GM19035 (cell line): ENCODE measurements at regions not wholly inside any gene's neighbourhood (a gene's known extent, or its start where the extent isn't known, plus 50 kb on each side); places are given as distances from the start of the nearest gene placed in this dataset.
"Not testable (repeated sequence)": the region's sequence is repeated elsewhere in the genome, so short reads cannot be mapped to it uniquely, and the experiment has no call there.

Source experiments
- ATAC-seq: cut with Tn5 transposase; IDR thresholded peaks from one replicate; pipeline ENCODE4 v1.9.1; 2021; ENCODE audit not compliant: unreplicated experiment

DNA sequence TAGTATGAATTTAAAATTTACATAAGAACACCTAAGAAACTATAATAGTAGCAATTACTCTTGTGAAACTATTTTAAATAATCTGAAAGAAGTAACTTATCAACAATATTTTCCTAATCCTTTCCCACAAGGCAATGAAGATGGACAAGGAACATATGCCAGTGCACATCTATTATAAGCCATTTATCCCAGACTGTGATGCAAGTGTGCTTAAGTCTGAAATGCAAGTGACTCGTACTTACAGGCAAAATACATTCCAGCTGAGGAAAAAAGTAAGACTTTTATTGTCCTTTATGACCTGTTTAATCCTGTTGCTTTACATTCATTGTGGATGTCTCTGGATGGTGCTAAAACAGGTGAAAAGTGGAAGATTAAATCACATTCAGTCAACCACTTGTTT lies 709.4 kb downstream of the ZNF385D start:
- ATAC-seq, result no peak

DNA sequence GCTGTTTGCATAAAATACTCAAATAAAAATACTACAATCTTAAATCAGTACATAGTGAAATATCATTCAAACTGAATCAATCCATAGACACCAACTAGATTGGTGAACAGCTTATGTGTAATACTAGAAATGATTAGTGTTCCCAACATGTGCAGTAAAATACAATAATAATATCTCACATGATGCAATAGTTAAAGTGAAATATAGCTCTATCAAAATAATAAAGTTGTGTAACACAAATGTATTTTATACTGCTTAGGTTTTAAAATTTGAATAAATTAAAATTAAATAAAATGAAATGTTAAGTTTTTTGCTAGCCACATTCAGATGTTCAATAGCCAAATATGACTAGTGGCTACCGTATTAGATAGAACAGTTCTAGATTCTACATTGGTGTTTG lies 714.1 kb downstream of the ZNF385D start:
- no peak for ATAC-seq

DNA sequence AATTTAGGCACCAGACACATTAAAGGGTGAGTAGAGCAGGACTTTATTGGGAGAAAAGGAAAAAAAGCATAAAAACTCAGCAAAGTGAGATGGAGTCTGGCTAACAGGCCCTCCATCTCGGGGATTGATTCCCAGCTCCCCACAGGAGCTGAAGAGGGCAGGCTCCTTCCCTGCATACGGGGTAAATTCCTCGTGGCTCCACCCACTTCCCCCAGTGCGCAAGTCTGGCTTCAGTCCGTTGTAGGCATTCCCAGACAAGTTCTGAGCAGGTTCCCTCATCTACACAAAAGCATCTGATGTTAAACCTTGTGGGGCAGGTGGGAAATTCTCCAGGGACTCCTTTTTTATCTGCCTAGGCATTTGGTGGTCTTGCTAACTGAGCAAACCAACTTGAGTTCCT lies 722.6 kb downstream of the ZNF385D start:
- ATAC-seq, result no peak

DNA sequence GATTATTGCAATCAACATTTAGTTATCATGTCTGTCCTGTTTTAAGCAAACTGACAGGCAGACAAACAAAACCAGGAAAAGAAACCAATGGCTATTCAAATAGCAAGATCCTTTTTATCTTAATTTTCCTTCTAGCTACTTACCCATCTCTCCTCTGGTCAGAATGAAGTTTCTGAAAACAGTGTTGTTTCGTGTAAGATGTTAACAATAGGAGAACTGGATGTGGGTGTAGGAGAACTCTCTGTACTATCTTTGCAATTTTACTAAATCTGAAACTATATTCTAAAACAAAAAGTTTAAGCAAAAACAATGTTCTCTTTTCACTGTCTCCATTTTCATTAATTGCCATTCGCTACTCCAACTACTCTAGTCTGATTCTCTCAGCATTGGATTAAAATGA lies 726.4 kb downstream of the ZNF385D start:
- no peak for ATAC-seq

DNA sequence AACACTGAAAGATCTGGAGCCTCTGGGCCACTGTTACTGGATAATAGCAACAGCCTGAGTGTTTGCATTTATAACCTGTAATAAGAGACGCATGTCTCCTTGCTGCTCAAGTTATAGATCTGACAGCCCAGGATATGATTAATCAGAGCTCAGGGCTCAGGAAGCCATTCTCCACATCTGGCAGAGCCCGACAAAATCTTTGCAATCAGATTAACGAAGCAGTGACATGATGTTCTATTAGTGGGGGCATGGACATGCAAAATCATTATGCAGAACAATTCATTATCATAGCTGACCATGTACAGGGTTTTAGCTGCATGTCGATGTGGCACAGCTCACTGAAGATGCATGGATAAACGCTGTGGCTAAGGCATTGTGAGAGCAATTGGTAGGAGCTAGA lies 730.3 kb downstream of the ZNF385D start:
- ATAC-seq, result no peak

DNA sequence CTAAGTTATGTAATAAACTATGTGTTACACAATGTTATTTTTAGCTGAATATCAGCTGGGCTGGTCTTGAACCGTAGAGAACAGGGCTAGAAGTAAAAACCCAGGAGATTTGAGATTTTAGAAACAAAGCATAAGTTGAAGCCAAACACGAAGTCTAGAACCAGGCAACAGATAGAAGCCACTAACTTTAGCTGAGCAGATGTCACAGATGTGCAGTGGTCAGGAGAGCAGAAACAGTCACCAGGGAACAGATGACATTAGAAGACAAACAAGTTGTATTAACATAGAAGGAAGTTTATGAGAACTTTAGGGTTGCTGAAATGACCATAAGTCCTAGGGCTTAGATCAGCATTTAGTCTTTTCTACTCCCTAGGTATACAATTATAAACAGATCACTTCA lies 731.0 kb downstream of the ZNF385D start:
- ATAC-seq, result no peak

DNA sequence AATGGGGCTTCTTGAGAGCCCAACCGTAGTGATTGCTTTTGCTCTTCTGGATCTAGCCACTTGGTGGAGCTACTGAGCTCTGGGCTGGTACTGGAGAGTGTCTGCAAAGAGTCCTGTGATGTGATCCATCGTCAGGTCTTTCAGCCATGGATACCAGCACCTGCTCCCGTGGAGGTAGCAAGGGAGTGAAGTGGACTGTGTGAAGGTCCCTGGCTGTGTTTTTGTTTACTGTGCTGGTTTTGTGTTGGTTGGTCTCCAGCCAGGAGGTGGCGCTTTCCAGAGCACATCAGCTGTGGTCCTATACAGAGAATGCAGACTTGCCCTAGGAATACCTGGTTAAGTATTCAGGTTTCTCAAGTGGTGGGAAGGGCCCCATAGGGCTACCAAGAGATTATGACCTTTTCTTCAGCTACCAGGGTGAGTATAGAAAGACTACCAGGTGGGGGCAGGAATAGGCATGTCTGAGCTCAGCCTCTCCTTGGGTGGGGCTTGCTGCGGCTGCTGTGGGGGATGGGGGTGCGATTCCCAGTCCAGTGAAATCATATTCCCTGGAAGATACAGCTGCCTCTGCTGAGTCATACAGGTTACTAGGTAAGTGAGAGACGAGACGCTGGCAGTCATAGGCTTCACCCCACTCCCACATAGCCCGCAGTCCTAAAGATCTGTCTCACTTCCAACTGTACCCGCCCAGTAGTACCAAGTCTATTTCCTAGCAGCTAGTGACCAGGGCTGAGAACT lies 733.7 kb downstream of the ZNF385D start:
- no peak for ATAC-seq

DNA sequence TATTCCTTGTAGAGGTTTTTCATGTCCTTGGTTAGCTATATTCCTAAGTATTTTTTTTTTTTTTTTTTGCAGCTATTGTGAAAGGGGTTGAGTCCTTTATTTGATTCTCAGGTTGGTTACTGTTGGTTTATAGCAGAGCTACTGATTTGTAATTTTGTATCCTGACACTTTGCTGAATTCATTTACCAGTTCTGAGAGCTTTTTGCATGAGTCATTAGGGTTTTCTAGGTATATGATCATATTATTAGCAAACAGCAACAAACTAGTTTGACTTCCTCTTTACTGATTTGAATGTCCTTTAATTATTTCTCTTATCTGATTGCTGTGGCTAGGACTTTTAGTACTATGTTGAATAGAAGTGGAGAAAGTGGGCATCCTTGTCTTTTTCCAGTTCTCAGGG lies 737.4 kb downstream of the ZNF385D start:
- ATAC-seq, result no peak

DNA sequence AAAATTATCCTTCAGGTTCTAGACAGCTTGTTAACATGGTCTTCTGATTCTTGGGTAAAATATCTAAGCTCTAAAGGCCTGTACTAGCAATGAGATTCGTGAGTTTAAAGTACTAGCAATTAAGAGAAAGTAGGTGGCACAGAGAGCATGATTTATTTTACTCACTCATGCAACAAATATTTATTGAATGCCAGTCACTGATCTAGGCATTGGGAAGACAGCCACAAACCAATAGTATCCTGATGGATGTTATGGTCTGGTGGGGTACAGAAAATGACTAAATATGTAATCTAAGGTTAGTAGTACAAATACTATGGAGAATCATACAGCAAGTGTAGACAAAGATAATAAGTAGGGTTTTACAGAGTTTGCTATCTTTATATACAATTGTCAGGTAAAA lies 751.3 kb downstream of the ZNF385D start:
- ATAC-seq, result no peak

DNA sequence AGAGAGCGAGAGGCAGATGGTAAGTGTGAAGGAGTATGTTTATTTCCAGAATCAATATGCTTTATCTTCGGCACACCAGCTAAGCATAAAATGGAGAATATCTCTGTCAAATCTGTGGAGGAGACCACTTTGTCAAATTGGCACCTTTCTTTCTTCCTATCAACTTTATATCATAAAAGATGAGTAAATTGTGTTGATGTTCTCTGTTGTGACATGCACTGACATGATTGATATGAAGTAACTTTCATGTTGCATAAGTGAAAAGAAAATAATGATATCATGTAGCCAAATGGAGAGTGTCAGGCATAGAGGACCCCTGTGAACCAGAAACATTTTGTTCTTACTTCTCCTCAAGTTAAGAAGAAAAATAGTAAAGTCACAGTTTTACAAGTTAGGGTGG lies 753.8 kb downstream of the ZNF385D start:
- no peak for ATAC-seq

DNA sequence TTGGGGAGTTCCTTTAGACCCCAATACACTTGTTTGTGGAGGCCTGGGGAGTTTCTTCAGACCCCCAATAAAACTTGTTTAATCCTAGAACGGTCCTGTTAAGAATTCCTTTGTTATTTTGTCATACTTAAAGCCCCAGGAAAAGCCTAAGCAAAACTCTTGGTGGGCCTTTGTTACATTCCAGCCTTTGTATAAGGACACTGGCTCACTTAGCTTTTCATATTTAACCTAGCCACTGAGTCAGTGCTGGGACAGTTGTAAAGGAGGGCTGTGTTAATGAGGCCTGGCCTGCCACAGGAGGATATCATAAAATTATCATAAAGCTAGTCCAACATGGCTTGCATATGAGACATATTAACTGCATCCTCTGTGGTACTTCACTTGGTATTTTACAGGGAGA lies 760.1 kb downstream of the ZNF385D start:
- ATAC-seq, result no peak

DNA sequence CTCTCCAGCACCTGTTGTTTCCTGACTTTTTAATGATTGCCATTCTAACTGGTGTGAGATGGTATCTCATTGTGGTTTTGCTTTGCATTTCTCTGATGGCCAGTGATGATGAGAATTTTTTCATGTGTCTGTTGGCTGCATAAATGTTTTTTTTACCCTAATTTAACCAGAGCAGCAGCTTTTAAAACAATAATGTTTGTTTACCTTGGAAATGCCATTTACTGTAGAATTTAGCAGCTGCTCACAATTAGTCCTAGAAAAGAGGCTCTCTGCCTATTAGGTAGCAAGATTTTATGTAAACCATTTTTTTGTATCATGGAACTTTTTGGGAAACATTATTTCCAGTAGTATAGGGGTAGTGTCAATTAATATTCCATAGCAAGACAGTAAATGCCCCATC lies 761.4 kb downstream of the ZNF385D start:
- not testable (repeated sequence) for ATAC-seq

DNA sequence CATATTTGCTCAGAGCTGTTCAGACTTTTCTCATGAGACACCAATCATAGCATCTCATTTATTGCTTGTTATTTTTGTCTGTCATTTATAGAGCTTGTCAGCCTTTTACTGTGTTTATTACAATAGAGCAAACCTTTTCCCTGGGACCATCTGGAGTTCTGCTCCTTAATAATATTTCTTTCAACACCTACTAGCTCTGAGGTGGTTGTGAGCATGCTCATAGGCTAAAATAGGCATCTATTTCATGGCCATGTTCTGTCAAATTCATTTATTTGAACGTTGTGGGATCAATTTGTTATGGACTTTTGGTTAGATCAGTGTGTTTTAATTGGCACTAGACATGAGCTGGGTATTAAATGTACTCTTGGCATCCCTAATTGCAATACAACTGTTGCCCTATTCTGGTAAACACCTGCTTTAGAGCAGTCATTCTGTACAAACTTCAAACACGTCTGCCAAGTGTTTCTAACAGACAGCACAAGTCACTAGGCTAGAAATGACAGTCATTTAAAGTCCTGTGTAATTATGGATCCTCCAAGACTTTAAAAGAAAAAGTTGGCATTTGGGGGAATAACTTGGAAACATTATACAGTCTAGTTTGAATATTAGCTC lies 766.3 kb downstream of the ZNF385D start:
- ATAC-seq, result no peak

DNA sequence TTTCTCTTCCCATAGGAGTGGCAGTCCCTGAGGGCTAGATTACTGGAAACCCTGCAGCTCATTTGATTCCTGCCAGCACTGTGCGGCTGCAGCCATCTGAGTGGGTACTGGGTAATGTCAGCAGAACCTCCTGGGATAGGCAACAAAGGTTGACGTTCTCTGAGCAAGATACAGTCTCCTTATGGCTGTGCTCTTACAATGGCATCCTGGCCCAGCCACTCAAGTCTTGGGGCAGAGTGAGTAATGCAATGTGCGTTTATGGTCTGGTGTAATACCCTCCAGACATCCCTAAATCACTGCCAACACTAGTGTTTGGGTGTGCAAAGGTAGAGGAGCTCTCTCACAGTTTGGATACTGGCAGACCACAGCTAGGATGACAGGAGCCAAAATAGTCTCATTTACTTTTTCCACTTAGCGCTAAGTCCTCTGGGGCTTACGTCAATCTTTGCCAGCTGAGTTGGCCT lies 775.8 kb downstream of the ZNF385D start:
- no peak for ATAC-seq

DNA sequence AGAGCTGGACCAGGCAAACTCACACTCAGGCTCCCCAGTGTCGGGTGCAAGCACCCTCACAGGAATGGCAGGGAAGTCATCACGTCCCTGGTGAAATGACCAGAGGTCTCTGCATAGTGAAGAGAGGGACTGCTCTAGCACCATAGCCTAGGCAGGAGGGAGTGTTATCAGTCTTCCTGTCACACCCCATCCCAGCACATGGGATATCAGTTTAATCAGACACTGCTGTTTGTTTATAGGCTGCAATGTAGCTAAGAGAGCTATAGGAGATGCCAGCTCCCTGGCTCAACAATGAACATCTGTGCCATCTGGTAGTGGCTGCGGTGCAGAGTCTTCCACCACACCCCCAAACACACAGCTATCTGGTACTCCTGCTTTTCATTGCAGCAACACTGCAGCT lies 776.6 kb downstream of the ZNF385D start:
- no peak for ATAC-seq

DNA sequence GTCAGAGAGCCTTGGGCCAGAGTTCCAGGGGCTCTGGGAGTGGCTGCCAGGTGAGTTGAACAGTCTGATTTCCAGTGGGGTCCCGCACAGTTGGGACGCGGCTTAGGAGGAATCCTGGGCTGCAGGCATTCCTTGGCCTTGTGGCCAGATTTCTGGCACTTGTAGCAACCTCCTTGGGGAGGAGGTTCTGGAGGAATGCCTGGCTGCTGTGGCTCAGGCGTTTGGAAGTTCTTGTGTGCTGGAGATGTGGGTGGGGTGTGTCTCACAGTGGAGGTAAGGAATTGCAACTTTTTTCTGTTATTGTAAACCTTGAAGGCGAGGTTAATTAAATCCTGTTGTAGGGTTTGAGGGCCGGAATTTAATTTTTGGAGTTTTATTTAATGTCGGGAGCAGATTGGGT lies 780.2 kb downstream of the ZNF385D start:
- not testable (repeated sequence) for ATAC-seq

DNA sequence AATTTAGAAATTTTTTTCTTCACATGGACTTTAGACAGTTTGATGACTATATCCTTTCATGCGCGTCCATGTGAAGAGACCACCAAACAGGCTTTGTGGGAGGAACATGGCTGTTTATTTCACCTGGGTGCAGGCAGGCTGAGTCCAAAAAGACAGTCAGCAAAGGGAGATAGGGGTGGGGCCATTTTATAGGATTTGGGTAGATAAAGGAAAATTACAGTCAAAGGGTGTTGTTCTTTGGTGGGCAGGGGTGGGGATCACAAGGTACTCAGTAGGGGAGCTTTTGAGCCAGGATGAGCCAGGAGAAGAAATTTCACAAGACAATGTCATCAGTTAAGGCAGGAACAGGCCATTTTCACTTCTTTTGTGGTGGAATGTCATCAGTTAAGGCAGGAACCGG lies 781.5 kb upstream of the SGO1 start:
- ATAC-seq, result not testable (repeated sequence)

DNA sequence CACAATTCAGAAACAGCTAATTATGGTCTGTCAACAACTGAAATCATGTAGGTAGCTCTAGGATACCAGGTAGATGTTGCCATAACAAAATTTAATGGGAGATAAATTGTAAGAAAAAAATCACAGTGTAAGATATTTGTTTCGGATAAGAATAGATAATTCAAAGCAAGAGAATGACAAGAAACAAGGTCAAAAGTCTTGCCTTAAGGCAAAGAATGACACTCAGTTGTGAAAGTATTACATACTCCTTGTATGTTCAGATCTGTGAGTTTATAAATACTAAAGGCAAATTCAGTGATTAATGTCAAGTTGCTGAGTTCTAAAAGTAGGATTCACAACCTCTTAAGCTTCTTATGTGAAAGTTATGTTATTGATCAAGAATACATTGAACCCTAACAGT lies 772.2 kb upstream of the SGO1 start:
- ATAC-seq, result no peak

DNA sequence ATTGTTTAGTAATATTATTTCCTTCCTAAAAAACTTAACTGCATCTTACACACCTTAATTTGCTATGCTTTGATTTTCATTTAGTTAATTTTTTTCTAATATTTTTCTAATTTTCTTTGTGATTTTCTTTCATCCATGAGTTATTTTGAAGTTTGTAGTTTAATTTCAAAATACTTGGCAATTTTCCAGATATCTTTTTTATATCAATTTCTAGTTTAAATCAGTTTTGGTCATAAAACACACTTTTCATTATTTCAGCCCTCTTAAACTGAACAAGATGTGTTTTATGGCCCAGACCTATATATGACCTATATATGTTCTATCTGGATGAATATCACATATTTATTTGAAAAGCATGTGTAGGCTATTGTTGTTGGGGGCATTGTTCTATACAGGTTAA lies 759.9 kb upstream of the SGO1 start:
- no peak for ATAC-seq

DNA sequence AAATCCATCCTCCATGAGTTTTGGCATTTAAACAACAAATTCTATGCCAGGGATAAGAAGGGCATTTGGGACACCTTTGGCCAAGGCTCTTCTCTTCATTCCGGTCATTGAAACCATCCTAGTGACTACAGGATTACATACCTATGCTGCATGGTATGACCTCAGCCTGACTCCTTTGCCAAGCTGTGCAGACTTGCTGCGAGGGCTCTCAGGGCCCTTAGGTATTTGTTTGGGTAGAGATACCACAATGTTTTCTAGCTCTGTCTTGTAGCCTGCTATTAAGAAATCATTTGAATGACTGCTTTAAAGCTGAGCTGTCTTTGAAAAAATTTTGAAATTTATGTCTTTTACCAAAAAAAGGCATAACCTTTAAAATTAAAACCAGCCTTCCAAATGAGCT lies 749.8 kb upstream of the SGO1 start:
- ATAC-seq, result no peak

DNA sequence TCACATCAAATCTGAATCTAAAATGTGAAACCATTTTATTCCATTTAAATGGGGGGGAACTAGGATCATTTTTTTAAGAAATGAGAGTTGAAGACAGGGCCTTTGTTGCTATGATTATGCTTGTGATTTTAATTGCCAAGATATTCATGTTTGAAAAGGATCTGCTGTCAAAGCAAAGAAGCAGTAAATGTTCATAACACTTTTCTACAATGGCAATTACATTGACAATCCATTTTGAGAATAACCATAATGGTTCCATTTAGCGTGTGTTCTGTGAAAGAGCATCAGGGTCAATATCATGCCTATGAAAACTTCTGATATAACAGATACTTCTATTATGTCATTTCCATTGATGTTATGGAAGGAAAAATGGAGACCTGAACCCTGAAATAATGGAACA lies 745.8 kb upstream of the SGO1 start:
- no peak for ATAC-seq

DNA sequence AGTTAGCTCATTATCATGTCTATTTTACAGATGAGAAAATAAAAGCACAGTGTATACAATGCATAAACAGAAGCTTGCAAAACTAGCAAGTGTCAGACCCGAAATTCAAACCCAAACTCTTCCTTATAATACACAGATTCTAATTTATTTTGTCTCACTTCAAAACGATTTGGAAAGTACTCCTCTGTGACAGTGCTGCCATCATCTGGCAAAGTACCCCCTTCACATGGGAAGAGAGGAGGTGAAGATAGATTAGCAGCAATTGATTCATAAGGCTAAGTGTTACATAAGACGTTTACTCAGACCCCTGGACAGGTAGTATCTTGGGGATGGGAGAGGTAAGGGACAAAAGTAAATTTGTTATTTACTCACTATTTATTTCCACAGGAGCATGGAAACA lies 744.0 kb upstream of the SGO1 start:
- no peak for ATAC-seq
